Fibroblast of lung (primary cell): ENCODE measurements at regions not wholly inside any gene's neighbourhood (a gene's known extent, or its start where the extent isn't known, plus 50 kb on each side); places are given as distances from the start of the nearest gene placed in this dataset.

Experiments used
- DNase-seq, 2 donors: peaks; one replicate each; pipeline versions ENCODE4 v3.0.0 to v3.0.0-alpha.2; 2010; ENCODE audit warnings: low read depth in 2 of 2
- H2AFZ ChIP-seq: 2 replicates; pipeline ENCODE4 v1.5.1; 2012; ENCODE audit warnings: low read length, control low read depth, inconsistent platforms
- H3K27ac ChIP-seq: 2 replicates; pipeline ENCODE4 v1.5.1; 2011; ENCODE audit warnings: low read length, control low read depth; ENCODE audit not compliant: insufficient read depth
- H3K27me3 ChIP-seq: 2 replicates; pipeline ENCODE4 v1.5.1; 2011; ENCODE audit warnings: mild to moderate bottlenecking, low read length; ENCODE audit not compliant: control insufficient read depth, insufficient read depth
- H3K36me3 ChIP-seq: 2 replicates; pipeline ENCODE4 v1.5.1; 2011; ENCODE audit warnings: low read length; ENCODE audit not compliant: control insufficient read depth, insufficient read depth
- H3K4me1 ChIP-seq: 2 replicates; pipeline ENCODE4 v1.5.1; 2011; ENCODE audit warnings: low read length; ENCODE audit not compliant: control insufficient read depth, insufficient read depth; ENCODE audit errors: extremely low read depth
- H3K4me2 ChIP-seq: 2 replicates; pipeline ENCODE4 v1.5.1; 2011; ENCODE audit warnings: low read length, control low read depth; ENCODE audit not compliant: insufficient read depth; ENCODE audit errors: extremely low read depth
- H3K4me3 ChIP-seq, 4 experiments: fragments of 200-600 bp in 1 of 4; sonication (generic) in 1 of 4; replicated peaks in 1 of 4; 2 replicates each; pipeline ENCODE4 v1.5.1; 2011 to 2016; ENCODE audit warnings: low read length in 4 of 4, low read depth in 3 of 4, mild to moderate bottlenecking in 3 of 4, control low read depth in 2 of 4, inconsistent platforms in 1 of 4, mixed read lengths in 1 of 4; ENCODE audit not compliant: insufficient read depth in 1 of 4; ENCODE audit errors: control extremely low read depth in 1 of 4
- H3K79me2 ChIP-seq: 2 replicates; pipeline ENCODE4 v1.5.1; 2012; ENCODE audit warnings: mild to moderate bottlenecking, low read length, inconsistent platforms; ENCODE audit not compliant: control insufficient read depth, insufficient read depth
- H3K9ac ChIP-seq: 2 replicates; pipeline ENCODE4 v1.5.1; 2011; ENCODE audit warnings: mild to moderate bottlenecking, low read length, control low read depth; ENCODE audit not compliant: insufficient read depth
- H3K9me3 ChIP-seq: 2 replicates; pipeline ENCODE4 v1.5.1; 2012; ENCODE audit warnings: low read depth, low read length; ENCODE audit not compliant: control insufficient read depth, insufficient read depth
- H4K20me1 ChIP-seq: 2 replicates; pipeline ENCODE4 v1.5.1; 2011; ENCODE audit warnings: low read length; ENCODE audit not compliant: control insufficient read depth, insufficient read depth; ENCODE audit errors: extremely low read depth
- CTCF ChIP-seq, 2 donors: IDR thresholded peaks in 1 of 2; conservative IDR thresholded peaks in 1 of 2; 1 replicate in 1 of 2; 2 replicates in 1 of 2; pipeline ENCODE4 v1.5.1; 2011 to 2012; ENCODE audit warnings: low read length in 2 of 2, control low read depth in 1 of 2, inconsistent platforms in 1 of 2, low read depth in 1 of 2, mild to moderate bottlenecking in 1 of 2
- EZH2 ChIP-seq: IDR thresholded peaks from 2 replicates; pipeline ENCODE4 v1.5.1; 2012; ENCODE audit warnings: low read length, control low read depth, mild to moderate bottlenecking; ENCODE audit errors: missing control alignments

- no peak for DNase-seq
- no peak overlapping the region for H3K9ac ChIP-seq
- H3K4me2 ChIP-seq, result no peak overlapping the region
- no peaks in the 10 kb centered on the region for H3K9me3 ChIP-seq
- no peaks in the 10 kb centered on the region for H3K36me3 ChIP-seq
- H3K4me1 ChIP-seq, result peaks cover 10% of the 10 kb centered on the region
- H3K27ac ChIP-seq, result no peak overlapping the region
- no peaks in the 10 kb centered on the region for H3K79me2 ChIP-seq
- H4K20me1 ChIP-seq, result no peaks in the 10 kb centered on the region
- H2AFZ ChIP-seq, result no peak overlapping the region
- no peaks in the 10 kb centered on the region for H3K27me3 ChIP-seq
- no peak overlapping the region for H3K4me3 ChIP-seq
- no peak for TF ChIP-seq CTCF (conservative IDR thresholded peaks at IDR 0.05 in 1 of 2, IDR thresholded peaks at IDR 0.05 in 1 of 2; ENCODE audit: low read depth in 1 of 2, low read length in 2 of 2)
- no peak for TF ChIP-seq EZH2
Observed at GRCh38 chr5:7324919-7325318, 71.0 kb upstream of the ADCY2 start.

- H3K4me2 ChIP-seq, result no peak overlapping the region
- no peaks in the 10 kb centered on the region for H3K9me3 ChIP-seq
- no peak overlapping the region for H3K9ac ChIP-seq
- no peak overlapping the region for H2AFZ ChIP-seq
- no peaks in the 10 kb centered on the region for H3K79me2 ChIP-seq
- H3K4me3 ChIP-seq, result no peak overlapping the region
- no peak for TF ChIP-seq EZH2
- no peak for TF ChIP-seq CTCF (conservative IDR thresholded peaks at IDR 0.05 in 1 of 2, IDR thresholded peaks at IDR 0.05 in 1 of 2; ENCODE audit: low read depth in 1 of 2, low read length in 2 of 2)
- H3K4me1 ChIP-seq, result peaks cover 6% of the 10 kb centered on the region
- no peaks in the 10 kb centered on the region for H3K27me3 ChIP-seq
- DNase-seq, result no peak
- H3K36me3 ChIP-seq, result no peaks in the 10 kb centered on the region
- no peaks in the 10 kb centered on the region for H4K20me1 ChIP-seq
- no peak overlapping the region for H3K27ac ChIP-seq
Observed at GRCh38 chr5:7325975-7326913, 69.7 kb upstream of the ADCY2 start.

DNA sequence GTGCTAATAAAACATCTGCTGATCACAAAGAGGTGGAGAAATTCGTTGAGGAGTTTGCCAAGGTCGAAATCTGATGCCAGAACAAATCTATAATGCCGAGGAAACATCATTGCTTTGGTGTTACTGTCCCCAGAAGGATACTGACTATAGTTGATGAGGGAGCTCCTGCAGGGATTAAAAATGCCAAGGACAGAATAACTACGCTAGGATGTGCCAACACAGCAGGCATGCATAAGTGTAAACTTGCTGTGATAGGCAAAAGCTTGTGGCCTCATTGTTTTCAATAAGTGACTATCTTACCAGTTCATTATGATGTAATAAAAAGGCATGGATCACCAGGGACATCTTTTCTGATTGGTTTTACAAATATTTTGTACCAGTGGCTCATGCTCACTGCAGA is 66.8 kb upstream of the ADCY2 start:
- Histone ChIP-seq H3K4me3 (no peak overlapping the region), H3K36me3 (no peaks in the 10 kb centered on the region), H3K27me3 (no peaks in the 10 kb centered on the region), H3K4me1 (no peaks in the 10 kb centered on the region), H3K27ac (no peak overlapping the region), H4K20me1 (no peaks in the 10 kb centered on the region), H3K79me2 (no peaks in the 10 kb centered on the region), H2AFZ (no peak overlapping the region), H3K4me2 (no peak overlapping the region), H3K9ac (no peak overlapping the region), H3K9me3 (no peaks in the 10 kb centered on the region)
- TF ChIP-seq CTCF (conservative IDR thresholded peaks at IDR 0.05 in 1 of 2, IDR thresholded peaks at IDR 0.05 in 1 of 2; ENCODE audit: low read depth in 1 of 2, low read length in 2 of 2), result no peak
- no peak for TF ChIP-seq EZH2
- DNase-seq, result no peak
